GM12891 (cell line): ENCODE measurements at regions not wholly inside any gene's neighbourhood (a gene's known extent, or its start where the extent isn't known, plus 50 kb on each side); places are given as distances from the start of the nearest gene placed in this dataset.

Experiments used
- PAX5 ChIP-seq: IDR thresholded peaks from 2 replicates; pipeline ENCODE4 v1.6.1; 2011; ENCODE audit warnings: low read length, moderate library complexity, mild to moderate bottlenecking; ENCODE audit not compliant: insufficient read depth, severe bottlenecking
- POLR2A ChIP-seq: IDR thresholded peaks from 2 replicates; pipeline ENCODE4 v1.6.1; 2011; ENCODE audit warnings: low read depth, low read length, control low read depth
- POLR2AphosphoS5 ChIP-seq: IDR thresholded peaks from 2 replicates; pipeline ENCODE4 v1.6.1; 2011; ENCODE audit warnings: low read depth, low read length, control low read depth
- POU2F2 ChIP-seq: IDR thresholded peaks from 2 replicates; pipeline ENCODE4 v1.6.1; 2011; ENCODE audit warnings: low read depth, mild to moderate bottlenecking, control low read depth, low read length, moderate library complexity
- SPI1 ChIP-seq: IDR thresholded peaks from 2 replicates; pipeline ENCODE4 v1.6.1; 2011; ENCODE audit warnings: low read depth, low read length, control low read depth
- TAF1 ChIP-seq: IDR thresholded peaks from 2 replicates; pipeline ENCODE4 v1.6.1; 2011; ENCODE audit warnings: low read depth, low read length, control low read depth

DNA sequence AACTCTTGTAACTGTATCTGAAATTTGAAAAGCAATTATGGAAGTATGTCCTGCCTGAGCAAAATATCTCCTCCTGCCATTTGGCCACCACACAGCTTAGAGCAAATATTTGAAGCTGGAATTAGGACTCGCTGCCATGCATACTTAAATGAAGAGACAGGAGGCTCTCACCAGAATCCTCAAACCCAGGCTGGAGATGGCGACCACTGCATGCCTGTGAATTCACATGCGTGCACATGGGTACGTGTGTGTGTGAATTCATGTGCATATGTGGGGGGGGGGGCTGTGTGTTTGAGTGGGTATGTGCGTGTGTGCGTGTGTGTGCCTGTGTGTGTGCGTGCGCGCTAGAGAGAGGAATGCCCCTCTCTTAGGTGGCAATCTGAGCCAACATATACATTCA lies 84.1 kb upstream of the IRX1 start:
- TF ChIP-seq POLR2A (no peak), POLR2AphosphoS5 (no peak), TAF1 (no peak), POU2F2 (no peak), PAX5 (no peak), SPI1 (no peak)
